IPS-NIHi7 (cell line): ENCODE measurements at regions not wholly inside any gene's neighbourhood (a gene's known extent, or its start where the extent isn't known, plus 50 kb on each side); places are given as distances from the start of the nearest gene placed in this dataset.
A peak's percentile ranks its signal among the peaks of the same experiment; 100 is the strongest.
"Not testable (repeated sequence)": the region's sequence is repeated elsewhere in the genome, so short reads cannot be mapped to it uniquely, and the experiment has no call there.

Experiments used
- DNase-seq: peaks from one replicate; pipeline ENCODE4 v3.0.0; 2012; ENCODE audit warnings: mixed read lengths; ENCODE audit errors: extremely low spot score

DNA sequence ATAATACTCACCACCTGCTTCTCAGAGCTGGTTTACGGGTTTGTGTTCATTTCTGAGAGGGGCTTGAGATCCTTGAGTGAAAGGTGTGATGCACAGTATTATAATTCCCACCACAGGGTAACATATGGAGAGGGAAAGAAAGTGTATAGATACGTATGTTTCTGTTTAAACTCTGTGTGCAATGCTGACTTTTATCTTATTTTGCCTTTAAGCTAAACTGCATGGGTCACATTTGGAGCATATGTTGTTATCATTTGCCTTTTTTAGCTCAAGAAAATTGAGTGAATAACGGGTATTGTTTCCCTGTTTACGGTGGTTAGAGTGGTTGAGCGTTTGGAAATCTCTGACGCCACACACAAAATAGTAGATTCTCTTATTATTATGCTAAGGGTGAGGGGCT is 191.1 kb upstream of the NFIA start:
- no peak for DNase-seq

DNA sequence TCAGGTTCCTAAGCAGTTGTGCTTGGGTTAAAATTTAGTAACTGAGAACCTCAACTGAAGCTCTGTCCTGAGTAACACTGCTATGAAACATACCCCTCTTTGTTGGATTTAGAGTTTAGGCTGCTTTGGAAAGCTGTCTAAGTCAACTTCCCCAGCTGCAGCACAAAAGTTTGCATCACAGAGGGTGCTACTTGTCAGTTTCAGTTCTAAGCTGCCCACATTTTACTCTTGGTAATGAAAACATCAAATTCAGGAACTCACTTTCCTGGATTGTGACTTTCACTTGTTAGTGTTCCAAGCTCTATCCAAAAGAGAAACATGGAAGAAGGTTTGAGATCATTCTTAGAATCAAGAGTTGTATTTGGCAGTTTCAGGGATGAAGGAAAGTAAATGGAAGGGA is 191.7 kb upstream of the NFIA start:
- DNase-seq, result no peak

DNA sequence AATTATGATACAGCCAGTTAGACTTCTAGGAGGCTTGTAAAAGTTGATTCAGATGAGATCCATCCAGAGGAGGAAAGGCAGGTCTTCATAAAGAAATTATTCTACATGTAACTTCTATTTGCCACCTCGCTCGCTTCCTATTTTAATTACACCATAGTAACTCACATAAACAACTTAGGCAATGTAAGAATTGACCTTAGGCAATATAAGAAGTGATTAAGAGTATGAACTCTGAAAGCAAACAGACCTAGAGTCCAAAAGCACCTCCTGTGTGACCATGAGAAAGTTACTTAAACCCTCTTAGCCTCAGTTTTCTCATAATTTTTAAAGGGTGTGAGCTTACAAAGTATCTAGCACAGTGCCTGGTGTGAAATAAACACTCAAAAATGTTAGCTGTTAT is 192.7 kb upstream of the NFIA start:
- DNase-seq, result no peak

DNA sequence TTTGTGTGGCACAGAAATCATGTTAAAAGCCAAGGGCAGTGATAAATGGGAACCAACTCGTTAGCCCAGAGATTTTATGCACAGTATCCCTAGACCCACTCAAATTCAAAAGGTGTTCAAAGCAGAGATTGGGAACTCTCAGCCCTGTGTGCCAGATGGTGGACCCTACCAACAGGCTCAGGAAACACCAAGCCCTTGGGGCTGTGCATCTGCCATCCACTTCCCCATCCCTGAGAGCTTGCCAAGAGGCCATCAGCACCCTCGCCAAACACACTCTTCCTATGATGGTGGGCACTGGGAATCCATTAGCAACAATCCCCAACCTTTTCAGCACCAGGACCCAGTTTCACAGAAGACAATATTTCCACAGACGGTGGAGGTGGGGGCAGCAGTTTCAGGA is 194.2 kb upstream of the NFIA start:
- no peak for DNase-seq

DNA sequence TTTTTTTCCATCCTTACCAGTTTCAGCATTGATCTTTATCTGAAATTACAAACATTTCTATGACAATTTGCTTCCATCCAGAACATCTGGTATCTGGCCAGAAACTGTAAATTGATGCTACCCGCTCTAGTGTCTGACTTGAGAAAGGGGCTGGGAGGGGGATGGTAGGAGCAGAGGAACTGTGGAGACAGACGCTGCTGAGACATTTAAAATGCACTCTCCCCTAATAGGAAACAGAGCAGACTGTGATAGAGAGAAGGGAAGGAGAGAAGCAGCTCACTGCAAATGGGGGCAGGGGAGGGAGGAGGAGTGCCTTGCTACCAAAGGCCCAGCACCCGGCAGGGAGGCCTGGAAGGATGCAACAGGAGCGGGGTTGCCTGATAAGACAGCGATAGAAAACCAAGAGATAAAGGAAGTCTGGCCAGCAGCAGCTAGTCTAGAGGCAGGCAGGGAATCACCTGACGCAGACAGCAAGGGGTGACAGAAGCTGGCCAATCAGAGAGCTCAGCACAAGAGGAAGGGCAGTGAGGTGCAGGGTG is 195.5 kb upstream of the NFIA start:
- DNase-seq, result peak; percentile 70

DNA sequence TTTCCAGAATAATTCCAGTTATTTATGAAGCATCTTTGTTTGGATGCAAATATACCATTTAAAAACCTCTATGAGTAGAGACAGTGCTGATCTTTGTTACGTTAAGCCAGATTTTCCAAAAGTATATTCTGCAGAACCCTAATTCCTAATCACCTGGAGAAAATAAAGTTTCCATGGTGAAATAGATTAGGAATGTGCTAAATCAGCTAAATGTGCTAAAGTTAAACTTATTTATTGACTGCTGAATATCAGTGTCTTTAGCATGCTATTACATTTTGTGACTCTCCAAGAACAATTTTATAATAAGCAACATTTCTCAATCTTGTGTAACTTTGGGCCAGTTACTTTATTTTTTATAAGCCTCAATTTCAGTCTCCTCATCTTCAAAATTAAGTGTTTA is 196.3 kb upstream of the NFIA start:
- no peak for DNase-seq

DNA sequence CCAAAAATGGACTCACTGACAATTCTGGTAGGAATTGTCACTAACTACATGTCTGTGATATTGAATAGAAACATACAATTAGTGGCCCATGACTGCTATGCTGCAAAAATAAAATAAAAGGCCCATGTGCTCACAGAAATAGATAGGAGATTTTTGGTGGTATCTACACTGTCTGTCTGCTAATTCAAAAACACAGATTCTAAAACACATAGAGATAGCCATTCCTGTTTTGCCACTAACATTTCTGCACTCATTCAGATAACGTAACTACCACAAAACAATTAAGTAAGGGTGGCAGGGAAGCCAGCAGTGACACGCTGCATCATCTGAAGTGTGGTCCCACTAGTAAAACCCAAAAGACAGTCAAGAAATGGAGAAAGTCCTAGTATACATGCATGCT is 202.2 kb upstream of the NFIA start:
- no peak for DNase-seq

DNA sequence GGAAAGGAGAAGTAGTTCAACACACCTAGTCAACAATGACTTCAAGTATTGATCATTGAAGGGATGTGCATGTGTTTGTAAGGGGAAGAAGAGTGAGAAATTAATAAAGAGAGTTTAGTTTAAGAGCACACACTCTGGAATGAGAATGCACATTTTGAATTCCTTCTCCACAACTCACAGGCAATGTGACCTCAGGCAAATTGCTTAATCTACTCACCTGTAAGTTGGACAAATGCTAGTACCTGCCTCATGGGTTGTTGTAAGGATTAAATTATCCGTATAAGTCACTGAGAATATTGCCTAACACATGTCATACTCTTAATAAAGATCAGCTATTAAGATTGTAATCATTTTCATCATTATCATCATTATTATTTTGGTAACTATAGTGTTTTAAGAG is 204.0 kb upstream of the NFIA start:
- DNase-seq, result no peak

DNA sequence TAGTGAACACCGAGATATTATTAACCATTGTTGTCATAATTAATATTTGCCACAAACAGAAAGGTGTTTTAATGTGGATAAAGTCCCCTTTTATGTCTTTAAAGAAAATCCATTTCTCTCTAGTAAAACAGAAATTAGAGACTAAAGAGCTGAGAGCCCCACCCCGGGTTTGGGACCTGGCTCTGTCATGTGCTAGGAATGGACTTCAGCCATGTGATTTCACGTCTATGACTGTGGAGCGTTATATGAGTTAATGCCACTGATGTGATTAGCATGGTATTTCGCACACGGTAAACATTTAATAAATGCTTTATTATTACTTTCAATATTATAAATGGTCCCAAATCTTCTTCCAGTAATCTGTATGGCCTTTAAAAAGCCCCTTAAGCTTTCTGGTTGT is 205.0 kb upstream of the NFIA start:
- no peak for DNase-seq

DNA sequence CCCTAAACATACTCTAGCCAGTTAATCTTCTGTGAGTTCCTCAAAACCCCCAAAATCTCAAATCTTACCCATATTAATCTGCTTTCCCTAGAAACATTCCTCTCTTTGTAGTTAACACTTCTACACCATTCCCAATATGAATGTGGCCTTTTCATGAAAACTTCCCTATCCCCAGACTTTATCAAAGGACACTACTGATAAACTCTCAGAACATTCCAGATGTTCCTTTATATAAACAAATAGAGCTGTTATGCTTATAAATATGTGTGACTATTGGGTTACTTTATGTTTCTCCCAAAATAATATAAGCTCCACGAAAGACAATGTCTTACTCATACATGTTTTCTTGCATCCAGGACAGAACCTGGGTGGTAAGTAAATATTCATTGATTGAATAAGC is 205.4 kb upstream of the NFIA start:
- DNase-seq, result no peak

DNA sequence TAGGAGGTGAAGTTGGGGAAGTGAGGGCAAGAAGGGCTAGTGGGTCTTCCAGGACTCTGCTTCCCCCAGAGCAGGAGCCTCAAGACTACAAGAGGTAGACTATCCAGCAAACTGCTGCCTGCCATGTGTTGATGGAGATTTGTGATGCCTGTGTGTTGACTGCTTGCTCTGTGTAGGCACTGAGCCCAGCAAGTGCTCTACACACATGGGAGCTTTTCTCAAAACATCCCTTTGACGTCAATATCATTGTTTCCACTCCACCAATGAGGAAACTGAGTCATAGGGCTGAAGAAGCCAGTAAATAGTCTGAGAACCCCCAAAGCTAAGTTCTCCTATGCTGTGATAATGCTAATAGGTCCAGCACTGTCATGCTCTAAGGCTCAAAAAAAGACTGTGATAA is 207.2 kb upstream of the NFIA start:
- no peak for DNase-seq

DNA sequence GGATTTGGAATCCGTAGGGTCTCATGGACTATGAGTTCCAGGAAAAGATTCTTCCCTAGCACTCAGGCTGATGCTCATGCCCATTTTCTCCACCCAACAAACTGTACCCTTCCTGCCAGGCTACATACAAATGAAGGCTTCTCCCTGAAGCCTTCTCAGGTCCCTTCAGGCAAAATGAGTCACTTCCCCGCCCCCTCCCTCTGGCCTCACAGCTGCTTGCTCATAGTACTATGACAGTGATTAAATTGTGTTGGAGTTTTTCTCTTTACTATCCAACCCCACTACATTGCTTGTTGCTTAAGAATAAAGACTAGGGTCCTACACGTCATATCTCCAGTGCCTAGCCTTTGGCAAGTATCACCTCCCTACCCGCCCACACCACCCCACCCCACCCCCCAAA is 207.6 kb upstream of the NFIA start:
- peak; percentile 45 for DNase-seq

DNA sequence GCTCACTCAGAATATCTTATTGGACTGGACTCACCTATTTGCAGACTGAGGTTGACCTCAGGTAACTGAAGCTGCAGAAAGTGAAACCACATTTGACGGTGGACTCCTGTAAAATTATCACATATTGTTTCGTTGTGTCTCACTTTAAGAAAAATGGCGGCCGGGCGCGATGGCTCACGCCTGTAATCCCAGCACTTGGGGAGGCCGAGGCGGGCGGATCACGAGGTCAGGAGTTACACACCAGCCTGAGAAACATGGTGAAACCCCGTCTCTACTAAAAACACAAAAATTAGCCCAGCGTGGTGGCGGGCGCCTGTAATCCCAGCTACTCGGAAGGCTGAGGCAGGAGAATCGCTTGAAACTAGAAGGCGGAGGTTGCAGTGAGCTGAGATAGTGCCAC is 209.0 kb upstream of the NFIA start:
- DNase-seq, result not testable (repeated sequence)

DNA sequence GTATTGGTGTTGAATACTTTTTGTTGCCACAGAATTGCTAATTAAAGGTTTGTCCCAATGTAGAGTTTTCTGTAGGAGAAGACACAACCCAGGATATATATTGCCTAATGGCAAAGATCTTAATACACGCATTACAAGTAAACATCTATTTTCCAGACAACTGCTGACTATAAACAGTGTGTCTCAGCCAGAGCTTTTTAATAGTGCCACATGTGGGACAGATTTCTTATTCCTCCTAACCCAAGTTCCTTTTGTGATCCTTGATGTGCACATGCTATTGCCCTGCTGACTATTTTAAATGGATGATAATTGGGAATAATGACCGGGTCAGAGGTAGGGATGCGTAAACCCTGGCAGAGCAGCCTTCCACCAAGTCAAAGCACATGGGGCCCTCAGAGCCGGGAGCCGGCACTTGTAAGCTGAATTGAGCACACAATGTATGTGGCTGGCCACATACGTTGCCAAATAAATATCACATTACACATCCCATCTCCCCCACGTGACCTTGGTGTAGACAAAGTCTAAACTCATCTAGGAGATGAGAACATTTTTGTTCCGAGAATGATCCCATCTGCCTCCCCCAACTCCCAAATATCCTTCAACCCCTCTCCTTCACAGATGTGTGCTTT is 209.8 kb upstream of the NFIA start:
- no peak for DNase-seq

DNA sequence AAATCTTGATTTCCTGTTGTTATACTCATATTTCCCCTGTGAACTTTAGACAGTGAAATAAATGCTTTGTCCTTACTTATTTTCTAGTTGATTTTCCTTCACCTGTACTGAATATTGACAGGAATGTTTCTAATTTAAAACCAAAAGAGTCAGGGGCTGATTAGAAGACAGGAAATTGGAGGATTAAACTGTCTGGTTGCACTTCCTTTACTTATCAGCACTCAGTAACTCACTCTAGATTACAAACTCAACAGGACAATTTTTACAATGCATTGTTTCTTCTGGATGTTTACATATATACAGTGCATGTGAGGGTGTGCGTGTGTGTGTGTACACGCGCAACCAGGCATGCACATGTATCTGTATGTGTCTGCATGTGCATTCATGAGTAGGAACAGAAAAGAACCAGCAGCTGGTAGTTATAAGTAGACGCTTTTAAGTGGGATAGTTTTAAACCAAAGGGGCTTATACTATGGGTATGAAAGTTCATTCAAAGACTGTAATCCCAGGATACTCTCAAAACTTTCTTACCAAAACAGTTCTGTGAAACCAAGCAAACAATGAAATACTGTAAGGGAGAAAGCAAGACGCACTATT is 212.0 kb upstream of the NFIA start:
- DNase-seq, result no peak

DNA sequence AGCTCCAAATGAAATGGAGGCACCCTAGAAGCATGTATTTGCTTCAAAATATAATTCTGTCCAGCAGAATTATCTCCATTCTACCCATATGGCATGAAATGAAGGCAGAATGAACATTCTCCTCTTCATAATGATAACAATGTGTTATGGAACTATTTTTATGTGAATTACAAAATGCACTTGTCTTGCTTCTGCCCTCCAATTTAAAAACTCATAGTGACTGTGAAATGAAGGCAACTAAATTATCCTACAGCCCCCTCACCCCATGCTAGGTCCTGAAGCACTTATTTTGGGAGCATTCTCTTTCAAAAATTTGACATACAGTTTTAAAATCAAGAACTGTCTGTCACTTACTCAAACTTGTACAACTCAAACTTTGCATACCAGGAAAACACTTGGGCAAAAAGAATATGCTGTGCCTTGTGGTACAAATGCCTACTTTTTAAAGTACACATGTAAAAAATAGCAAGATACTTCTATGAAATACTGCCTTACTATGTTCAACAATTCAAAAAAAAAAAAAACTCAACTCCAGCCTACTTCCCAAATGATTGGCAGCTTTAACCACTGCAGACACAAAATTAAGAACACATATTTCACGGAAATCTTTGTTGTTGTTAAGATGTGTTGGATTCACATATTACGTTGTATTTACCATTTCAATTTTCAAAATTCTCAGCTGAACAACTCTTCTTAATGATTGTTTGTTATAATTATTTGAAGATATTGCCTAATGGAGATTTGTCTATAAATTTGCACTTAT is 213.3 kb upstream of the NFIA start:
- DNase-seq, result no peak

DNA sequence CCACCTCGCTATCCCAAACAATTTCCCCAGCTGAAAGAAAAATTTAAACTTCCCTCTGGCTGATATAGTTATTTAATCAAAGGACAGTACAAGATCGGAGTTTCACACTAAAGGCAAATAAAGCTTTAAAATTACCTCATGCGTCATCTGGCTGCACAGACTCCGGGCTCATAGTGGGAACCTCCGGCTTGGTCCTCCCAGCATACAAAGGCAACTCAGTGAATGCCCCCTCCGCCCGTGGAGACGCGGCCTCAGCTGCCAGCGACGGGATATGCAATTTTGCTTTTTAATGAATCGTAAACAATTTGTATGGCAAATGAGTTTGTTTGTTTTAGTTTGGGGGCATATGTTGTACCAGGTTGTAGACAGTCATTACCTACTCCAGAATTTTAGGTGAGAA is 214.6 kb upstream of the NFIA start:
- DNase-seq, result no peak

DNA sequence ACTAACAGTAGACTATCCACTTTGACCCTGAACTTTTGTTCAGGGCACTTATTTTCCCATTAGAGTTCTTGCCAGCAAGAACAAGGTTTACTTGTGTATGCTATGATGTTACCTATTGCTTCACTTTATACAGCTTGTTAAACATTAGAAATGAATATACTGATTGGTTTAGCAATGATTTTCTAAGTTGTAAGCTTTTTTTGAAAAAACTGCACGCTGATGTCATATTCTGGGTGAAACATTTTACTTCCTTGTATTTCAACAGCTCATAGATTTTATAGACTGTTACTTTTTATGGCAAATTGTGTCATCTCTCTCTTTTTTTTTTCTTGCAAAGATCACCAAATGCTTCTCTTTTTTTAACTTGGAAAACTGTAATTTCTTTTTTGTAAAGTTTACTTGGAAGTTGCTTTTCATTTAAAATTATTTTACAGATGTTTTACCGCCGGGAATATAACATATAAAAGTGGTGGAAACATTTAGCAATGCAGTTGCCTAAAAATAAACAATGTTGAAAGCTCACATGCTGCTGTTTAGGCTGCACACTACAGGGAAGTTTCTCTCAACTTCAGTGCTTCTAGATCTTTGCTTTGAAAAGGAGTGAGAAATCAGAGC is 215.3 kb upstream of the NFIA start:
- DNase-seq, result no peak

DNA sequence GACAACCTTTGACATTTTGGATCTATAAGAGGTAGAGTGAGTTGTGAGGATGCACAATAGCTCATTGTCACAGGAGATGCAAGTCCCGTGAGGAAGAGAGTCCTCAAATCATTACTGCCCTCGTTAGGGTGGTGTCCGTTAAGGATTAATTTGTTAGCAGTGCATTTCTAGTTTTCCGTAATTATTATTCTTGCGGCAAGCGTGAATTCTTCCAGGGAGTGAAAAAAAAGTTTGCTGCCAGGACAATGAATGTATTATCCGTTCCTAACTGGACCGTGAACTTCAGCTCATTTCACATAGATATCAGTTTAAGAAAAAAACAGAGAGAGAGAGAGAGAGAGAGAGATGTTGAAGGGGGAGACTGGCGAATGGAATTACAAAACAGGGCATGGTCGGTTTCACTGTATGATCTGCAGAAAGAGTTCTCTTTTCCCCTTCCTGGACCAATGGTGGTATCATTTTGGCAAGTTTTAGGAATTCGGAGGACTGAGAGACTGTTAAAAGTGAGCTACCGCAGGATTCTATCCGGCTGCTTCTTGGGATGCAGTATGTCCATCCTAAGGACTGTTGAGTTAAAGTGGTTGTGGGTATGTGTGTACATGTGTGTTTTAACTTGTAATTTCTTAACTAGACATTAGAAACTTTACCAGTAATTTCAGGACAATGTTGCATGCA is 216.0 kb upstream of the NFIA start:
- no peak for DNase-seq

DNA sequence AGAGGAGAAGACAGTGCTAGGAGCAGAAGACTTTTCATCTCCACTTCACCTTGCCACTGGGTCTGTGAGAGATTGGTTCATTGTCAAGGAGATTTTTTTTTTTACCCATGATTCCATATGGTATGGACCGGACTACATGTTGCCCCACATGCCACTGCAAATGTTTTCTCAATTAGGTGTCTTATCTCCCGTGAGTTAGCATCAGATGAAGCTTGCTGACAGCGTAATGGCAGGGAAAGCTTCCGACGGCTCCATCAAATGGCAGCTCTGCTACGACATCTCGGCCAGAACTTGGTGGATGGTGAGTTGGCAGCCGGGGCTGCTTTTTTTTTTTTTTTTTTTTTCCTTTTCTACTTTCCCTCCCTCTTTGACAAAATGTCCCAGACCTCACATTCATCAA is 217.2 kb upstream of the NFIA start:
- DNase-seq, result no peak

DNA sequence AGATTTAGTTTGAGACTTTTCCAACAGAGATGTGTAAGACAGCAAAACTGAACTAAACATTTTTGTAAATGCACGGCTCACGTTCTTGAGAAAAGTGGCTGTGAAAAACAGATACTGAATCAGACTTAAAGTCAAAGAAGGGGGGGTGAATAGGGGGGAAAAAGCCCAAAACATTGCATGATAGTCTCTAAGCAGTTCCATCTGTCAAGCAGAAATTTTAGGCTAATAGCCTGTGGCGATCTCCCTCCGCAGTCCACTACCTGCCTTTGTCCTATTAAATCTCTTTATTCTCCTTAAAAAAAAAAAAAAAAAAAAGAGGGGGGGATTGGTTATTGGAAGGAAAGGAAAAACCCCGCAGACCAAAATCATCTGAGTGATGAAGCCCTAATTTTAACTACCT is 217.6 kb upstream of the NFIA start:
- DNase-seq, result no peak

DNA sequence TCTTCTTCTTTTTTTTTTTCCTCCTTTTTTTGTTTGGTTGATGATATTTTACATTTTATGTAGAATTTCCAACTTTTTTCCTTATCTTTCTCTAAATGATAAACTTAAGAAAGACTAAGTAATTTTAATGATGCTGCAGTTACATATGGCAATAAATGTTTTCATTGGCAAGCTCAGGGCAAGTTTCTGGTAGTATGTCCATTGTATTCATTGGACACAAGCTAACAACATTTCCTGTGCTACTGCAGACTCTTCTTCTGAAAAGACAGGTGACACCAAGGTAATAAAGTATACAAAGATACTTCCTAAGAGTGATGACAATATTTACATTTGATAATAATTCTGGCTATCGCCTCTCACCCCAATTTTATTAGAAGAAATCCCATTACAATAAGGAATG is 219.2 kb upstream of the NFIA start:
- DNase-seq, result no peak
